Prostate gland (tissue), 2 donors: ENCODE measurements at regions not wholly inside any gene's neighbourhood (a gene's known extent, or its start where the extent isn't known, plus 50 kb on each side); places are given as distances from the start of the nearest gene placed in this dataset.
A peak's percentile ranks its signal among the peaks of the same experiment; 100 is the strongest.
"Not testable (repeated sequence)": the region's sequence is repeated elsewhere in the genome, so short reads cannot be mapped to it uniquely, and the experiment has no call there.

Experiments used
- DNase-seq: peaks from one replicate; pipeline ENCODE4 v3.0.0-alpha.2; 2019; ENCODE audit warnings: low spot score
- H3K27ac ChIP-seq, 2 donors: fragments of 200-600 bp; sonication (generic); 2 replicates each; pipeline ENCODE4 v1.5.1; 2017 to 2019
- H3K27me3 ChIP-seq: fragments of 200-600 bp; sonication (generic); replicated peaks from 2 replicates; pipeline ENCODE4 v1.5.1; 2019; ENCODE audit not compliant: insufficient read depth
- H3K36me3 ChIP-seq, 2 donors: fragments of 200-600 bp; sonication (generic); 1 replicate in 1 of 2; 2 replicates in 1 of 2; pipeline versions ENCODE4 v1.5.1 to v1.8.1; 2017 to 2019
- H3K4me1 ChIP-seq: fragments of 200-600 bp; sonication (generic); replicated peaks from 2 replicates; pipeline ENCODE4 v1.5.1; 2019
- H3K4me3 ChIP-seq, 2 donors: fragments of 200-600 bp; sonication (generic); 2 replicates each; pipeline ENCODE4 v1.5.1; 2017 to 2019
- H3K9me3 ChIP-seq: fragments of 200-600 bp; sonication (generic); 2 replicates; pipeline ENCODE4 v1.5.1; 2017
- POLR2A ChIP-seq: fragments of 450-650 bp; IDR thresholded peaks from one replicate; pipeline ENCODE4 v1.6.1; 2016; ENCODE audit warnings: antibody characterized with exemption, mild to moderate bottlenecking
- POLR2AphosphoS5 ChIP-seq: sonication (generic); formaldehyde crosslinking; IDR thresholded peaks from one replicate; pipeline ENCODE4 v1.6.1; 2017; ENCODE audit warnings: antibody characterized with exemption
- WGBS: methylation state at CpG from one replicate; pipeline ENCODE4 v1.1.5; 2018; 5-methylcytosine and 5-hydroxymethylcytosine counted together
- intact Hi-C: fragments of 100-400 bp; cut with DNase I; formaldehyde crosslinking; loops from one replicate; pipeline ENCODE4 v1.14.2; 2022
- TF ChIP-seq, protein P1 (sequence below), 4 experiments: fragments of 200-600 bp in 2 of 4; fragments of 450-650 bp in 2 of 4; sonication (generic) in 2 of 4; IDR thresholded peaks; 1 replicate in 3 of 4; 2 replicates in 1 of 4; pipeline ENCODE4 v1.5.1; 2016 to 2019; ENCODE audit warnings: antibody characterized with exemption in 4 of 4, mild to moderate bottlenecking in 2 of 4, moderate library complexity in 2 of 4

DNA sequence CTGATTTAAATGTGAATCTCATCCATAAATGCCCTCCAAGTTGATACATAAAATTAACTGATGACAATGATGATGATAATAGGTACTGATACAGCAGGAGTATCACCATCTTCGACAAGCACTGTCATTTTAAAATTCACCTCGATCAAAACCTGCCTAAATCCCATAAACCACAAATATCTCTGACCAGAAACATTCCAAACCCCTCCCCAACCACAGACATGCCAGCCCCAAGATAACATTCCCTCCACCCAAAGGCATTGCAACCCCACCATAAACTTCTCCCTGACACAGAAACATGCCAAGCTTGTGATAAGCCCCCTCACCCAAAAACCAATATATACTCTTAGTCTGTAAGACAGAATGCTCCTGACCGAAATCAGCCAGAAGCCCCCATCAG lies 63.7 kb upstream of the WDFY3 start:
- H3K4me1 ChIP-seq, result no peaks in the 10 kb centered on the region
- no peak overlapping the region for H3K4me3 ChIP-seq
- H3K36me3 ChIP-seq, result no peaks in the 10 kb centered on the region
- 90% methylated on average over 3 of the region's 3 CpGs for WGBS
- H3K27ac ChIP-seq, result no peak overlapping the region
- no peak for DNase-seq
- TF ChIP-seq POLR2AphosphoS5 (no peak), POLR2A (no peak)
- TF ChIP-seq, protein P1, sequence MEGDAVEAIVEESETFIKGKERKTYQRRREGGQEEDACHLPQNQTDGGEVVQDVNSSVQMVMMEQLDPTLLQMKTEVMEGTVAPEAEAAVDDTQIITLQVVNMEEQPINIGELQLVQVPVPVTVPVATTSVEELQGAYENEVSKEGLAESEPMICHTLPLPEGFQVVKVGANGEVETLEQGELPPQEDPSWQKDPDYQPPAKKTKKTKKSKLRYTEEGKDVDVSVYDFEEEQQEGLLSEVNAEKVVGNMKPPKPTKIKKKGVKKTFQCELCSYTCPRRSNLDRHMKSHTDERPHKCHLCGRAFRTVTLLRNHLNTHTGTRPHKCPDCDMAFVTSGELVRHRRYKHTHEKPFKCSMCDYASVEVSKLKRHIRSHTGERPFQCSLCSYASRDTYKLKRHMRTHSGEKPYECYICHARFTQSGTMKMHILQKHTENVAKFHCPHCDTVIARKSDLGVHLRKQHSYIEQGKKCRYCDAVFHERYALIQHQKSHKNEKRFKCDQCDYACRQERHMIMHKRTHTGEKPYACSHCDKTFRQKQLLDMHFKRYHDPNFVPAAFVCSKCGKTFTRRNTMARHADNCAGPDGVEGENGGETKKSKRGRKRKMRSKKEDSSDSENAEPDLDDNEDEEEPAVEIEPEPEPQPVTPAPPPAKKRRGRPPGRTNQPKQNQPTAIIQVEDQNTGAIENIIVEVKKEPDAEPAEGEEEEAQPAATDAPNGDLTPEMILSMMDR (IDR thresholded peaks at IDR 0.05), result no peak
- no peaks in the 10 kb centered on the region for H3K9me3 ChIP-seq
- H3K27me3 ChIP-seq, result no peaks in the 10 kb centered on the region
- intact Hi-C loops, result no loop called here

DNA sequence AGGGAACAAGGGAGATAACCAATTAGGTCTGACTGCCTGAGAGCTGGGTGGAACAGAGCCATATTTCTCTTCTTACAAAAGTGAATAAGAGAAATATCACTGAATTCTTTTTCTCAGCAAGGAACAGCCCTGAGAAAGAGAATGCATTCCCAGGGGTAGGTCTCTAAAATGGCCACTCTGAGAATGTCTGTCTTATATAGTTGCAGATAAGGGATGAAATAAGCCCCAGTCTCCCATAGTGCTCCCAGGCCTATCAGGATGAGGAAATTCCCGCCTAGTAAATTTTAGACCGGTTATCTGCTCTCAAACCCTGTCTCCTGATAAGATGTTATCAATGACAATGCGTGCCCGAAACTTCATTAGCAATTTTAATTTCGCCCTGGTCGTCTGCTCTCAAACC lies 67.3 kb upstream of the WDFY3 start:
- H3K4me3 ChIP-seq, intact Hi-C loops, H3K9me3 ChIP-seq, H3K36me3 ChIP-seq, DNase-seq, H3K4me1 ChIP-seq, H3K27me3 ChIP-seq, H3K27ac ChIP-seq: not testable (repeated sequence)
- WGBS, result 93% methylated on average over 6 of the region's 6 CpGs

DNA sequence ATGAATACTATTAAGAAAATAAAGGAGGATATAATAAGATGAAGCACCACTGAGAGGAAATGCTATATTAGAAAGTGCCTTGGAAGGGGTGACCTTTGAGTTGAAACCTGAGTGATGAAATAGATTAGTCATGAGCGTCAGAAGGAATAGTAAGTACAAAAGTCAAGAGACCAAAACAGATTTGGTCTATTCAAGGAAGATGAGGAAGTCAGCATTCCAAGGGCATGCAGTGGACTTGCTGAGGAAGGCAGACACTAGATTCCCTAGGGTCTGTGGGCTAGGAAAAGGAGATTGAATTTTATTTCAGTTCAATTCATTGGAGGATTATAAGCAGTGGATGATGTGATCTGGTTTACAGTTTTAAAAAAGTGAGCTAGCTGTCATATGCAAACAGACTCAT lies 73.0 kb upstream of the WDFY3 start:
- no peak for DNase-seq
- Histone ChIP-seq H3K9me3 (no peaks in the 10 kb centered on the region), H3K4me1 (no peaks in the 10 kb centered on the region), H3K36me3 (no peaks in the 10 kb centered on the region), H3K4me3 (no peak overlapping the region), H3K27ac (no peak overlapping the region), H3K27me3 (no peaks in the 10 kb centered on the region)
- 83% methylated on average over 1 of the region's 1 CpG for WGBS
- intact Hi-C loops, result no loop called here
- TF ChIP-seq, protein P1 (IDR thresholded peaks at IDR 0.05), result no peak
- TF ChIP-seq POLR2AphosphoS5, result no peak
- TF ChIP-seq POLR2A, result no peak

DNA sequence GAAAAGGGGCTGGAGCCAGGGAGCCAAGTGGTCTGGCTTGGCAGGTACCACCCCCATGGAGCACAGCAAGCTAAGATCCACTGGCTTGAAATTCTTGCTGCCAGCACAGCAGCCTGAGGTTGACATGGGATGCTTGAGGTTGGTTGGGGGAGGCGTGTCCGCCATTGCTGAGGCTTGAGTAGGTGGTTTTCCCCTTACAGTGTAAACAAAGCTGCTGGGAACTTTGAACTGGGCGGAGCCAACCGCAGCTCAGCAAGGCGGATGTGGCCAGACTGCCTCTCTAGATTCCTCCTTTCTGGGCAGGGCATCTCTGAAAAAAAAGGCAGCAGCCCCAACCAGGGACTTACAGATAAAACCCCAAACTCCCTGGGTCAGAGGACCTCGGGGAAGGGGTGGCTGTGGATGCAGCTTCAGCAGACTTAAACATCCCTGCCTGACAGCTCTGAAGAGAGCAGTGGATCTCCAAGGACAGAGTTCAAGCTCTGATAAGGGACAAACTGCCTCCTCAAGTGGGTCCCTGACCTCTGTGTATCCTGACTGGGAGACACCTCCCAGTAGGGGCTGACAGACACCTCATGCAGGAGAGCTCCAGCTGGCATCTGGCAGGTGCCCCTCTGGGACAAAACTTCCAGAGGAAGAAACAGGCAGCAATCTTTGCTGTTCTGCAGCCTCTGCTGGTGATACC lies 77.5 kb upstream of the WDFY3 start:
- H3K27me3 ChIP-seq, H3K4me1 ChIP-seq, H3K36me3 ChIP-seq, H3K9me3 ChIP-seq, intact Hi-C loops, H3K27ac ChIP-seq, DNase-seq, H3K4me3 ChIP-seq: not testable (repeated sequence)
- 94% methylated on average over 6 of the region's 6 CpGs for WGBS

DNA sequence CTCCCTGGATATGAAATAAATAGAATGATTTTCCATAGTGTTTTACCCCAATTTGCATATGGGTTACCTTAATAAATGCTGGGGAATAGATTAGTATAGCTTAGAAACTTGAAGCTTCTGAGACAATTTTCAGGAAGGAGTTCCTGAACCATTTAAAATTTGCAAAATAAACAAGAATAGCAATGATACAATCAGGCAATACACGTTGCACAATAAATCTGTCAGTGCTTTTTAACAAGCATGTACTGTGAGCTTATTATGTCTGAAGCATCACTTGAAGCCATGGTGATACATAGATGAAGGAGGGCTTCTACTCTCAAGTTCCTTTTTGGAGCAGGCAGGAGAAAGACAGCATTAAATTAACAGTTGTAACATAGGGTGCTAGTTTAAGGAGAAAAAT lies 84.2 kb upstream of the WDFY3 start:
- intact Hi-C loops, result no loop called here
- Histone ChIP-seq H3K36me3 (no peaks in the 10 kb centered on the region), H3K4me3 (no peak overlapping the region), H3K9me3 (no peaks in the 10 kb centered on the region), H3K4me1 (no peaks in the 10 kb centered on the region), H3K27ac (no peak overlapping the region), H3K27me3 (no peaks in the 10 kb centered on the region)
- TF ChIP-seq POLR2A, result no peak
- TF ChIP-seq POLR2AphosphoS5, result peak; percentile 59
- TF ChIP-seq, protein P1 (IDR thresholded peaks at IDR 0.05), result no peak
- 8% methylated on average over 1 of the region's 1 CpG for WGBS
- peak; percentile 7 for DNase-seq

DNA sequence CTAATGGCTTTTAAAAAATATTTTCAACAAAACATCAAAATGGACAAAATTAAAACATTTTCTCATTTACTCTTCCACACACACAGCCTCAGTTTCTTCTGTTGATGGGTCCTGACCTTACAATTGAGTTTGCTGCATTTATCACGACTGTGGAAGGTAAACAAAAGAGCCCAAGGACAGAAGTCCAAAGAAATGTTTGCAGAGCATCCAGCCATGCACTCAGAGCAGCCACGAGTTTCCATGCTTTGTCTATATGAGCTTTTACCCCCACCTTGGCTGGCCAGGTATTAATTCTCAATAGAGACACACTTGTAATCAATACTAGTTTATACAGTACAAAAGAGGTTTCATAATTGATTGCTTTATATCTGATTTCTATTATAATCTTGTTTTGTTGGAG lies 85.0 kb upstream of the WDFY3 start:
- no peaks in the 10 kb centered on the region for H3K9me3 ChIP-seq
- H3K27me3 ChIP-seq, result no peaks in the 10 kb centered on the region
- TF ChIP-seq, protein P1 (IDR thresholded peaks at IDR 0.05), result no peak
- TF ChIP-seq POLR2A (no peak), POLR2AphosphoS5 (no peak)
- DNase-seq, result no peak
- WGBS, result 32% methylated on average over 2 of the region's 2 CpGs
- no peak overlapping the region for H3K27ac ChIP-seq
- no peaks in the 10 kb centered on the region for H3K4me1 ChIP-seq
- intact Hi-C loops, result no loop called here
- no peaks in the 10 kb centered on the region for H3K36me3 ChIP-seq
- H3K4me3 ChIP-seq, result no peak overlapping the region

DNA sequence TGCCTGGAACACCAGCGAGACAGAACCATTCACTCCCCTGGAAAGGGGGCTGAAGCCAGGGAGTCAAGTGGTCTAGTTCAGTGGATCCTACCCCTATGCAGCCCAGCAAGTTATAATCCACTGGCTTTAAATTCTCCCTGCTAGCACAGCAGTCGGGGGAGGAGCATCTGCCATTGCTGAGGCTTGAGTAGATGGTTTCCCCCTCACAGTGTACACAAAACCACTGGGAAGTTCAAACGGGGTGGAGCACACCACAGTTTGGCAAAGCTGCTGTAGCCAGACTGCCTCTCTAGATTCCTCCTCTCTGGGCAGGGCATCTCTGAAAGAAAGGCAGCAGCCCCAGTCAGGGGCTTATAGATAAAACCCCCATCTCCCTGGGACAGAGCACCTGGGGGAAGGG lies 88.4 kb upstream of the WDFY3 start:
- H3K9me3 ChIP-seq, H3K27ac ChIP-seq, H3K36me3 ChIP-seq, H3K27me3 ChIP-seq, H3K4me3 ChIP-seq, DNase-seq, intact Hi-C loops, H3K4me1 ChIP-seq: not testable (repeated sequence)
- 61% methylated on average over 3 of the region's 3 CpGs for WGBS
